ENCODE measurements at regions not wholly inside any gene's neighbourhood (a gene's known extent, or its start where the extent isn't known, plus 50 kb on each side); places are given as distances from the start of the nearest gene placed in this dataset.

DNA sequence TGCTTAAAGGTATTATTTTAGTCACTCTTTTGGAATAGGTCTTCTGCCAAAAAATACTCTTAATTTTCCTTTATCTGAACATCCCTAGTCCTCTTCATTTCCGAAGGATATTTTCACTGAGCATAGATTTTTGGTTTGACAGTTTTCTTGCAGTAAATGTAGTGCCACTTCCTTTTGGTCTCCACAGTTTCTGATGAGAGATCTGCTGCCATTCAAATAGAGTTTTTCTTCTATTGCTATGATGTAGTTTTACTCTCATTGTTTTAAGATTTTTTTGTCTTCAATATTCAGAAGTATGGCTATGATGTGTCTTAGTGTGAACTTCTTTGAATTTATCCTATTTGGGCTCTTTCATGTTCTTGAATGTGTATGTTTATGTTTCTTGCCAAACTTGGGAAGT lies 281.1 kb upstream of the SORL1-AS1 start:
- no peak for DNase-seq (ENCODE audit: low spot score)

DNA sequence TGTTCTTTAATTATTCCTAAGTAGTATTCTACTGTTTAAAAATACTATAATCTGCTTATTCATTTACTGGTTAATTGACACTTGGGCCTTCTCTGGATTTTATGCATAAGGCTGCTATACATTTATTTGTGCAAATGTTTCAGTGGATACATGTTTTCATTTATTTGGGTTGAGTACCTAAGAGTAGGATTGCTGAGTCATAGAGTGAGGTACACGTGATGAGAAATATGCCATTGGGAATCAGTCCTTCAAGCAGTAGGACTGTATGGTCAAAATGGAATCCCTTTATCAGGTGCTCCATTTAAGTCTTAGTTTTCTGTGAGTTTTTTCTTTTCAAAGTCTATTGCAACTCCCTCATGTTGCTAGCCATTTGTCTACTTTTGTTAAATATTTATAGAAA lies 275.2 kb upstream of the SORL1-AS1 start:
- DNase-seq (ENCODE audit: low spot score), result no peak

DNA sequence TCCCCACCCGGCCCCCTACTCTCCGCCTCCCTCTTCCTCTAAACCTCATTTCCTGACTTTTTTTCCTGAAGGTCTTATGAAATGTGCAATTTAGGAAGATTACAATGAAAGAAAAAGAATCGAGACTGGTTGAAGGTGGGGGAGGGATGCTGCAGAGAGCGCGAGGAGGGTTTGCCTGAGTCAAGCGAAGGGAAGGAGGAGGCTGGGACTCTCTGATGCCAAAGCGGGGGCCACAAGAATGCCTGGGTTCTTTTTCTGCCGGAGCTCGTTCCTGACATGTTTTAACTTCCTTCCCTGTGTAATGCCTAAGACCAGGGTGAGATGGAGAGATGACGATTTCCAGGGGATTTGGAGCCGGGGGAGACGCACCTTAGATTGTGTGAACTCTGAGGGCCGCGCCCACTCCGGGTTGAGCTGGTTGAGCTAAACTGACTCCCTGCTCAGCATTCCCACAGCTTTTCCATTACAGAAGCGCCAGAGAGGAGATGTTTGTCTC lies 270.5 kb upstream of the SORL1-AS1 start:
- no peak for DNase-seq (ENCODE audit: low spot score)

GRCh38 chr11:121722431-121723245 lies 269.9 kb upstream of the SORL1-AS1 start:
- DNase-seq (ENCODE audit: low spot score), result no peak

GRCh38 chr11:121721961-121722360 lies 269.2 kb upstream of the SORL1-AS1 start:
- no peak for DNase-seq (ENCODE audit: low spot score)

- no peak for DNase-seq (ENCODE audit: low spot score)
Measured at GRCh38 chr11:121721448-121721847, 268.7 kb upstream of the SORL1-AS1 start.

- DNase-seq (ENCODE audit: low spot score), result no peak
Measured at GRCh38 chr11:121717296-121717695, 264.5 kb upstream of the SORL1-AS1 start.

- peak; percentile 39 for DNase-seq (ENCODE audit: low spot score)
Measured at GRCh38 chr11:121716060-121716459, 263.3 kb upstream of the SORL1-AS1 start.

GRCh38 chr11:121715405-121715804 lies 262.6 kb upstream of the SORL1-AS1 start:
- no peak for DNase-seq (ENCODE audit: low spot score)

- DNase-seq (ENCODE audit: low spot score), result no peak
Measured at GRCh38 chr11:121714351-121714750, 261.6 kb upstream of the SORL1-AS1 start.

DNA sequence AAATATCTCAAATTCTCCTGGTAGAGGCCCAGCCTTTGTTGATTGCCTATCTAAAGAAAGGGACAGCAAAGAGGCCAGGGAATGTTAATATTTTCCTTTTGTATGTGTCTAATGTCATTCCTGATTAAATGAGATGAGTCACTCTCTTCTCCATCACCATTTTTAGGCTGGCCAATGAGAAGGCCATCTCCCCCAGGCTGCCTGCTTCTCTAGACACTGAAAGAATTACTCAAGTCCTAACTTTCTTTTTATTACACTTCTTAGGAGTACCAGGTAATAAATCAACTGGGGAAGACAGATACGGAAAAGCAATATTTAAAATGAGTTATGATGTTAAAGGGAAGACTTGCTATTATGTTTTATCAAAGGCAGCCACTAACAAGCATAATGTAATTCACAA lies 259.2 kb upstream of the SORL1-AS1 start:
- no peak for DNase-seq (ENCODE audit: low spot score)

DNA sequence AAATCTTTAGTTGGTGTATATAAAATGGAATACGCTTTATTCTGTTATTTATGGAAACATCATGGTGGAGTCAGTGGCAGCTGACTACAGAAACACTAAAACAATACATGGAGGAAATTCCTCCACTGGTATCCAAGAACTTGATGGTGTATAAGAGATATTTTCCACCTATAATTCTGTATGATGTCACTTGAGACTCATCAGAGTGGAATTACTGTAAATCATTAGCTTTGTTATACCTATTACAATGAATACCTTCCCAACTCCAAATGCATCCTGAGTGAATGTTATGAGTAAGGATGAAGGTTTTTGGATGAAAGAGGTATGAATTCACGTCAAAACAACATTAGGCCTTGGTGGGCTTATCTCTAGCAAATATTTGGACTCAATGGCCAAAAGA lies 258.5 kb upstream of the SORL1-AS1 start:
- no peak for DNase-seq (ENCODE audit: low spot score)

GRCh38 chr11:121706884-121707420 lies 254.2 kb upstream of the SORL1-AS1 start:
- DNase-seq (ENCODE audit: low spot score), result no peak

DNA sequence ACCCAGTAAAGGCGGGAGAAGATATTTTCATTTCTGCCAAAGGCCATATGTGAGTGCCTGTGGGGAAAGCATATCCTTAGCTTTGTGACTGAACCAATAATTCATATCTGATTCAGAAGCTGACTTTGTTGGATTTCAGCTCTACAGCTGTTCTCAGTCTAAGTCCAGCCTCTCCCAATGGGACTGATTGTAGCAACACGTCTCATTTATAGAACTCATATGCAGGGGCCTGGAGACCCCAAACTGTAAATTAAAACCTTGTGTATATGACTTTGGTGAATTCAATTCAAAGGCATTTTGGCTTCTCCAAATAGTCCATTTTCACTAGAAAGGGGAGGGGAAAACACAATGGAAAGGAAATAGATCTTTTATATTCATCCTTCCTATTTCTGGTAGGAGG lies 250.4 kb upstream of the SORL1-AS1 start:
- no peak for DNase-seq (ENCODE audit: low spot score)

DNA sequence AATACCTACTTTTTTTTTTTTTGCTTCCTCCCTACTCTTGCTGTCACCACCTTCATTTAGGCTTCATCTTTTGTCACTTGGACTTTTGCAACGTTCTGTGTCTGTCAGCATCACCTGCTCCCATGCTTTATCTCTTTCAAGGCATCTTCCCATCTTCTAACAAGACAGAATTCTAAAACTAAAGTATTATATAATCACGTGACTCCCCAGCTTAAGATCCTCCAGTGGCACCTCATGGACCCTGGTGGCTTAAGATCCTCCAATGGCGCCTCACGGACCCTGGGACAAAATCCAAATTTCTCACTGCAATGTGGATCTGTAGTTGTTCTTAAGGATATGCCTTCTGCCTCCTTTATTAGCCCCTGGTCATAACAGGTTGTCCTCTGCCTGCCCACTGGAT lies 248.2 kb upstream of the SORL1-AS1 start:
- DNase-seq (ENCODE audit: low spot score), result no peak

DNA sequence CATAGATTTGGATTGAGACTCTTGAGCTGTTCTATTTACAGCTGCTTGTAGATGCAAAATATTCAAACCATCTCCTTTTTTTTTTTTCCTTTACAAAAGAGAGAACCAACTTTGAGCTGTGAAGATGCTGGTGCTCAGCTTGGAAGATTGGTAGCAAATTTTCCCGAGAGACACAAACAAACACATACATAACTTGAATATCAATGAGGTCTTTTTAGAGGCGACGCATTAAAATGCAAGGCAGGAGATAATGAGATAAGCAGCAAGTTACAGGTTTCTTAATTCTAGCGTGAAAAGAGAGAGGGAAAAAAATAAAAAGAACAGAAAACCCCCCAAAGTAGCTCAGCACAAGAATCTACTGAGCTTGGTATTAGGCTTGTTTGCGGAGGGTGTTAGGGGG lies 247.0 kb upstream of the SORL1-AS1 start:
- no peak for DNase-seq (ENCODE audit: low spot score)

DNA sequence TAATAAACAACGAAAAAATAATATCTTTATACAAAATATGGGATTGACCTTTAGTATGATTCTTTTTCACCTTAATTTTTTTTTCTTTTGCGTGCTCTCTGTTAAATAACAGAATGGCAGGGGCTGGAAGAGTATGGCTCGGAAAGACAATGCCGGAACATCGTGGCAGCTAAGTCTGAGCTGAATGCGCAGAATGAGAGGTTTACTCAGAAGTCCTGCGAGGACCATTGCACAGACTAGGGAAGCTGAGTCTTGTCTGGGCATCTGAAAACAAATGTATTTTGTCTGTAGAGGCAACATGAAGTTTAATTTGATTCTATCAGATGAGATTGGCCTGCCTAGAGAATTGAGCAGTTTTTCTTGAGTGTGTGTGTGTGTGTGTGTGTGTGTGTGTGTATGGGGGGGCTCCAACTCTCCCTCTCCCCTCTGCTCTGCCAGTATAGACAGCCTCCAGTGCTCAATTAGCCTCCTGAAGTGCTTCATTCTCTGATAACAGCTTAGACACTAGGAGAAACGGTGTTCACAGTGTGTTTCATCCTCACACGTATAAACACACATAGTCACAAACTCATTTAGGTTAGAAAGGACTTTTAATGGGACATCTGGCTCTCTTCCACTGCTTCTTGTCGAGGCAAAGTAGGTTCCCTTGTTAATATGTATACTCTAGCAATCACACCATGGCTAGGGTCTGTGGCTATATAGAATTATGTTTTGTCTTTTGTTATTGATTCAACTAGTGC lies 244.3 kb upstream of the SORL1-AS1 start:
- DNase-seq (ENCODE audit: low spot score), result no peak

DNA sequence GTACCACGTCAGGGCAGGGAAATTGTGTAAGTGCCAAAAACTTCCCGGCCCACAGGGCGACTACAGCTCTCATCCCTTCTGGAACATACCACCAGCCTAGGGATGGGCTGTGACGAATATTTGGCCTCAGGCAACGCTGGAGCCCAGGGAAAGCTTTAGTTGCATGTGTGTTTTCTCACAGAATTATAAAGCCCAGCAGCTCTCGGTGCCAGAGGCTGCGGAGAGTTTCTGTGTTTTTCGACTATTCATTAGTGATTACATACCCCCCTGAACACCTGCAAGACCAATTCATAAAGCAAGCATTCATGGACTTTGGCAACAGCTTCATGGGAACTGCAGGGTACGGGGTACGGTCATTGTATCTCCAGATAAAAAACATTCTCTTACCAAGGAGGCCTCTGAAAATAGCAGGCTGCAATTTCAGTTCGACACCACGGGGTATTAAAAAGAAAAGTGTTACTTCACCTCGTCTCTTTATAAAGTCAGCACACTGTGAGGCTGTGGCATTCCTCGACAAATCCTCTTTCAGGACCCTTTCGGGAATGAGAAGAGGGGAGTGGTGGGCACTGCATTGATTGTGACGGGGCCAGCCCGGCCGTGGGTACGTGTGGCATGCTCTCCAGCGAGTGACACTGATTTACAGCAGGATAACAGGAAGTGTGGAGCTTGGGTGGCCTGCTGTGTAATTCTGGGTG lies 243.6 kb upstream of the SORL1-AS1 start:
- DNase-seq (ENCODE audit: low spot score), result no peak

- no peak for DNase-seq (ENCODE audit: low spot score)
Measured at GRCh38 chr11:121692236-121692635, 239.5 kb upstream of the SORL1-AS1 start.

DNA sequence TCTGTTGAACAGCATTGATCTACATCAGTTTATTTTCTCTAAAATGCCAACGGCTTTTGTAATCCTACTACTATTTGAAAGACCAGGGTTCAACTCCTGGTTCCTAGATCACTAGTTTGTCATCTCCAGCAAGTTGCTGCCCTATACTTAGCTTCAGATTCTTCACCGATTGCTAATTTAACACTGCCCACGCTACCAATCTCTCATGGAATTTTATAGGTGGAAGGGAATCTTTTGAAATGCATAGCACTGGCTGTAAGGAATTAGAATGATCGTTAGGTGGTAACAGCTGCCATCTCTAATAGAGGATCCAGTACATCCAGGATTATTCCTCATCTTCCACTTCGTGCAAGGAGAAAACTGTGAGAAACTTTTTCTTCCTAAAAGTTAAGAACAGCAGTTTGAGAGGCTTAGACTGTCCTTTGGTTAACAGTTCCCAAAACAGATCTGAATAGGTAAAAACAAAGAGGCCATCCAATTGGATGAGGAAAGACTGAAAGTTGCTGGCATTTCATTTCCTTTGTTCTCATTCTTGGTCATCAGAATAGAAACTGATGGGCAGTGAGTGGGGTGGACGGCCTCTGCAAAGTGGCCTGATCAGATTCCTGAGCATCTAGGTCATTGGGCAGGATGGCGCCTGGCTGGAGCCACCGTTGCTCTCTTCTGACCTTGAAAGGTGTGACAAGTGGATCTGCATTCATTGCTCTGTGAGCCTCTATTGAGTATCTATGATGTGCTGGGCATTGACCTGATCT lies 236.3 kb upstream of the SORL1-AS1 start:
- no peak for DNase-seq (ENCODE audit: low spot score)

- DNase-seq (ENCODE audit: low spot score), result no peak
Measured at GRCh38 chr11:121688055-121688491, 235.3 kb upstream of the SORL1-AS1 start.

GRCh38 chr11:121683791-121684190 lies 231.0 kb upstream of the SORL1-AS1 start:
- DNase-seq (ENCODE audit: low spot score), result no peak
